ENCODE measurements at regions not wholly inside any gene's neighbourhood (a gene's known extent, or its start where the extent isn't known, plus 50 kb on each side); places are given as distances from the start of the nearest gene placed in this dataset.

GRCh38 chr6:10170816-10171215 is 244.1 kb downstream of the TFAP2A start:
- no peak for TF ChIP-seq POLR2A (IDR thresholded peaks at IDR 0.05)
- TF ChIP-seq, protein P1, sequence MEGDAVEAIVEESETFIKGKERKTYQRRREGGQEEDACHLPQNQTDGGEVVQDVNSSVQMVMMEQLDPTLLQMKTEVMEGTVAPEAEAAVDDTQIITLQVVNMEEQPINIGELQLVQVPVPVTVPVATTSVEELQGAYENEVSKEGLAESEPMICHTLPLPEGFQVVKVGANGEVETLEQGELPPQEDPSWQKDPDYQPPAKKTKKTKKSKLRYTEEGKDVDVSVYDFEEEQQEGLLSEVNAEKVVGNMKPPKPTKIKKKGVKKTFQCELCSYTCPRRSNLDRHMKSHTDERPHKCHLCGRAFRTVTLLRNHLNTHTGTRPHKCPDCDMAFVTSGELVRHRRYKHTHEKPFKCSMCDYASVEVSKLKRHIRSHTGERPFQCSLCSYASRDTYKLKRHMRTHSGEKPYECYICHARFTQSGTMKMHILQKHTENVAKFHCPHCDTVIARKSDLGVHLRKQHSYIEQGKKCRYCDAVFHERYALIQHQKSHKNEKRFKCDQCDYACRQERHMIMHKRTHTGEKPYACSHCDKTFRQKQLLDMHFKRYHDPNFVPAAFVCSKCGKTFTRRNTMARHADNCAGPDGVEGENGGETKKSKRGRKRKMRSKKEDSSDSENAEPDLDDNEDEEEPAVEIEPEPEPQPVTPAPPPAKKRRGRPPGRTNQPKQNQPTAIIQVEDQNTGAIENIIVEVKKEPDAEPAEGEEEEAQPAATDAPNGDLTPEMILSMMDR (IDR thresholded peaks at IDR 0.05) = no peak

DNA sequence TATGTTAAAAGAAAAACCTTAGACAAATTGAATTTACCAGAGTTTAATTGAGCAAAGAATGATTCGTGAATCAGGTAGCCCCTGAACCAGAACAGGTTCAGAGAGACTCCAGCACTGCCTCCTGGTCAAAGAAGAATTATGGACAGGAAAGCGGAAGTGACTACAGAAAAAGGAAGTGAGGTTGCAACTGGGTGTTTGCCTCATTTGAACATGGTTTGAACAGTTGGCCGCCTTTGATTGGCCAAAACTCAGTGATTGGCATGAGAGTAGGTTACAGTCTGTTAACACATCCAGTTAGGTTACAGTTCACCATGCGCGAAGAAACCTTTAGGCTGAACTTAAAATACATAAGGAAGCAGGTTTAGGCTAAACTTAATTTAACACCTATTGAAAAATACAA is 248.8 kb downstream of the TFAP2A start:
- no peaks in the 10 kb centered on the region for H3K36me3 ChIP-seq (replicated peaks in 1 of 2)
- no peak for DNase-seq
- intact Hi-C loops (cut with DNase I) = no loop called here
- WGBS, 4 donors = 74 to 83% (median 81%) methylated on average over 5 of the region's 5 CpGs
- H3K9me3 ChIP-seq (replicated peaks in 1 of 3) = no peaks in the 10 kb centered on the region
- H3K4me3 ChIP-seq = no peak overlapping the region
- H3K27me3 ChIP-seq = no peaks in the 10 kb centered on the region
- TF ChIP-seq POLR2A (IDR thresholded peaks at IDR 0.05) = no peak
- TF ChIP-seq, protein P1 (IDR thresholded peaks at IDR 0.05) = no peak
- no peaks in the 10 kb centered on the region for H3K4me1 ChIP-seq (replicated peaks in 1 of 2)
- no peak overlapping the region for H3K27ac ChIP-seq

More at GRCh38 chr6:10170816-10171215, 244.1 kb downstream of the TFAP2A start:
- H3K27me3 ChIP-seq = no peaks in the 10 kb centered on the region
- H3K27ac ChIP-seq = no peak overlapping the region
- H3K36me3 ChIP-seq (replicated peaks in 1 of 2) = no peaks in the 10 kb centered on the region
- H3K9me3 ChIP-seq (replicated peaks in 1 of 3) = no peaks in the 10 kb centered on the region
- no peaks in the 10 kb centered on the region for H3K4me1 ChIP-seq (replicated peaks in 1 of 2)
- no peak overlapping the region for H3K4me3 ChIP-seq
- WGBS, 4 donors = 65 to 75% (median 69%) methylated on average over 5 of the region's 5 CpGs
- DNase-seq = no peak
- intact Hi-C loops (cut with DNase I) = no loop called here

GRCh38 chr6:10163203-10163962 is 251.5 kb downstream of the TFAP2A start:
- Histone ChIP-seq H3K9me3 (replicated peaks in 1 of 3) (no peaks in the 10 kb centered on the region), H3K4me3 (no peak overlapping the region), H3K4me1 (replicated peaks in 1 of 2) (no peaks in the 10 kb centered on the region), H3K36me3 (replicated peaks in 1 of 2) (no peaks in the 10 kb centered on the region), H3K27me3 (no peaks in the 10 kb centered on the region), H3K27ac (no peak overlapping the region)
- 62 to 72% (median 63%) methylated on average over 9 to 14 of the region's 14 CpGs for WGBS, 4 donors
- TF ChIP-seq, protein P1 (IDR thresholded peaks at IDR 0.05) = no peak
- TF ChIP-seq POLR2A (IDR thresholded peaks at IDR 0.05) = no peak
- no peak for DNase-seq
- intact Hi-C loops (cut with DNase I) = no loop called here

GRCh38 chr6:10156875-10157274 is 258.0 kb downstream of the TFAP2A start:
- intact Hi-C loops (cut with DNase I) = no loop called here
- no peak for TF ChIP-seq POLR2A (IDR thresholded peaks at IDR 0.05)
- TF ChIP-seq, protein P1 (IDR thresholded peaks at IDR 0.05) = no peak
- Histone ChIP-seq H3K36me3 (replicated peaks in 1 of 2) (no peaks in the 10 kb centered on the region), H3K9me3 (replicated peaks in 1 of 3) (no peaks in the 10 kb centered on the region), H3K4me3 (no peak overlapping the region), H3K27ac (no peak overlapping the region), H3K27me3 (peaks cover 5% of the 10 kb centered on the region), H3K4me1 (replicated peaks in 1 of 2) (no peaks in the 10 kb centered on the region)
- 78 to 87% (median 84%) methylated on average over 4 of the region's 4 CpGs for WGBS, 4 donors
- DNase-seq = no peak
